ENCODE measurements at regions not wholly inside any gene's neighbourhood (a gene's known extent, or its start where the extent isn't known, plus 50 kb on each side); places are given as distances from the start of the nearest gene placed in this dataset.
A peak's percentile ranks its signal among the peaks of the same experiment; 100 is the strongest.

- Mint-ChIP-seq H3K27ac (no peak overlapping the region), H3K4me1 (ENCODE audit: low read depth) (no peaks in the 10 kb centered on the region), H3K4me3 (no peak overlapping the region), H3K27me3 (ENCODE audit: low read depth) (no peaks in the 10 kb centered on the region), H3K9me3 (peaks cover 14% of the 10 kb centered on the region), H3K36me3 (ENCODE audit: low read depth) (no peaks in the 10 kb centered on the region)
Observed at GRCh38 chrX:148203531-148203930, 222.4 kb downstream of the FMR1NB start.

- H3K9me3 Mint-ChIP-seq, result peaks cover 13% of the 10 kb centered on the region
- H3K27me3 Mint-ChIP-seq (ENCODE audit: low read depth), result no peaks in the 10 kb centered on the region
- H3K27ac Mint-ChIP-seq, result no peak overlapping the region
- H3K4me3 Mint-ChIP-seq, result no peak overlapping the region
- no peaks in the 10 kb centered on the region for H3K4me1 Mint-ChIP-seq (ENCODE audit: low read depth)
- H3K36me3 Mint-ChIP-seq (ENCODE audit: low read depth), result no peaks in the 10 kb centered on the region
Observed at GRCh38 chrX:148204195-148204594, 223.1 kb downstream of the FMR1NB start.

GRCh38 chrX:148214786-148215185 is 233.6 kb downstream of the FMR1NB start:
- Mint-ChIP-seq H3K27ac (no peak overlapping the region), H3K9me3 (no peaks in the 10 kb centered on the region), H3K4me3 (no peak overlapping the region), H3K4me1 (ENCODE audit: low read depth) (no peaks in the 10 kb centered on the region), H3K27me3 (ENCODE audit: low read depth) (no peaks in the 10 kb centered on the region), H3K36me3 (ENCODE audit: low read depth) (no peaks in the 10 kb centered on the region)

- H3K27ac Mint-ChIP-seq, result no peak overlapping the region
- H3K4me1 Mint-ChIP-seq (ENCODE audit: low read depth), result no peaks in the 10 kb centered on the region
- H3K36me3 Mint-ChIP-seq (ENCODE audit: low read depth), result no peaks in the 10 kb centered on the region
- H3K4me3 Mint-ChIP-seq, result no peak overlapping the region
- H3K27me3 Mint-ChIP-seq (ENCODE audit: low read depth), result no peaks in the 10 kb centered on the region
- H3K9me3 Mint-ChIP-seq, result no peaks in the 10 kb centered on the region
Observed at GRCh38 chrX:148215726-148216125, 234.6 kb downstream of the FMR1NB start.

- H3K4me1 Mint-ChIP-seq (ENCODE audit: low read depth), result no peaks in the 10 kb centered on the region
Observed at GRCh38 chrX:148223361-148223760, 242.2 kb downstream of the FMR1NB start.

GRCh38 chrX:148228521-148228920 is 247.4 kb downstream of the FMR1NB start:
- H3K4me3 Mint-ChIP-seq, result no peak overlapping the region
- H3K27me3 Mint-ChIP-seq (ENCODE audit: low read depth), result no peaks in the 10 kb centered on the region
- H3K9me3 Mint-ChIP-seq, result peaks cover 4% of the 10 kb centered on the region
- H3K4me1 Mint-ChIP-seq (ENCODE audit: low read depth), result no peaks in the 10 kb centered on the region
- H3K36me3 Mint-ChIP-seq (ENCODE audit: low read depth), result peaks cover 3% of the 10 kb centered on the region
- no peak overlapping the region for H3K27ac Mint-ChIP-seq

More at GRCh38 chrX:148223361-148223760, 242.2 kb downstream of the FMR1NB start:
- Mint-ChIP-seq H3K36me3 (ENCODE audit: low read depth) (peaks cover 3% of the 10 kb centered on the region), H3K27ac (no peak overlapping the region), H3K27me3 (ENCODE audit: low read depth) (no peaks in the 10 kb centered on the region), H3K4me3 (no peak overlapping the region), H3K9me3 (no peaks in the 10 kb centered on the region)

GRCh38 chrX:148229801-148230303 is 248.7 kb downstream of the FMR1NB start:
- H3K4me3 Mint-ChIP-seq, result no peak overlapping the region
- H3K27me3 Mint-ChIP-seq (ENCODE audit: low read depth), result no peaks in the 10 kb centered on the region
- H3K9me3 Mint-ChIP-seq, result peaks cover 4% of the 10 kb centered on the region
- peaks cover 3% of the 10 kb centered on the region for H3K36me3 Mint-ChIP-seq (ENCODE audit: low read depth)
- no peaks in the 10 kb centered on the region for H3K4me1 Mint-ChIP-seq (ENCODE audit: low read depth)
- no peak overlapping the region for H3K27ac Mint-ChIP-seq

- no peak overlapping the region for H3K4me3 Mint-ChIP-seq
- peaks cover 4% of the 10 kb centered on the region for H3K4me1 Mint-ChIP-seq (ENCODE audit: low read depth)
- no peaks in the 10 kb centered on the region for H3K27me3 Mint-ChIP-seq (ENCODE audit: low read depth)
- H3K36me3 Mint-ChIP-seq (ENCODE audit: low read depth), result peaks cover 8% of the 10 kb centered on the region
- peaks cover 46% of the 10 kb centered on the region for H3K9me3 Mint-ChIP-seq
- no peak overlapping the region for H3K27ac Mint-ChIP-seq
Observed at GRCh38 chrX:148259990-148260389, 240.4 kb upstream of the AFF2 start.

- Mint-ChIP-seq H3K9me3 (peaks cover 27% of the 10 kb centered on the region), H3K27me3 (ENCODE audit: low read depth) (no peaks in the 10 kb centered on the region), H3K4me1 (ENCODE audit: low read depth) (peaks cover 11% of the 10 kb centered on the region), H3K4me3 (no peak overlapping the region), H3K27ac (no peak overlapping the region), H3K36me3 (ENCODE audit: low read depth) (peaks cover 6% of the 10 kb centered on the region)
Observed at GRCh38 chrX:148265829-148266228, 234.6 kb upstream of the AFF2 start.

- H3K27me3 Mint-ChIP-seq (ENCODE audit: low read depth), result no peaks in the 10 kb centered on the region
- H3K9me3 Mint-ChIP-seq, result peaks cover 5% of the 10 kb centered on the region
- no peak overlapping the region for H3K4me3 Mint-ChIP-seq
- peaks cover 14% of the 10 kb centered on the region for H3K4me1 Mint-ChIP-seq (ENCODE audit: low read depth)
- H3K36me3 Mint-ChIP-seq (ENCODE audit: low read depth), result no peaks in the 10 kb centered on the region
- H3K27ac Mint-ChIP-seq, result no peak overlapping the region
Observed at GRCh38 chrX:148268673-148269072, 231.7 kb upstream of the AFF2 start.

- H3K9me3 Mint-ChIP-seq, result peaks cover 2% of the 10 kb centered on the region
- no peaks in the 10 kb centered on the region for H3K27me3 Mint-ChIP-seq (ENCODE audit: low read depth)
- peaks cover 14% of the 10 kb centered on the region for H3K4me1 Mint-ChIP-seq (ENCODE audit: low read depth)
- H3K27ac Mint-ChIP-seq, result no peak overlapping the region
- no peaks in the 10 kb centered on the region for H3K36me3 Mint-ChIP-seq (ENCODE audit: low read depth)
- no peak overlapping the region for H3K4me3 Mint-ChIP-seq
Observed at GRCh38 chrX:148269513-148269912, 230.9 kb upstream of the AFF2 start.

GRCh38 chrX:148270499-148270898 is 229.9 kb upstream of the AFF2 start:
- Mint-ChIP-seq H3K36me3 (ENCODE audit: low read depth) (peaks cover 2% of the 10 kb centered on the region), H3K4me3 (no peak overlapping the region), H3K27me3 (ENCODE audit: low read depth) (no peaks in the 10 kb centered on the region), H3K4me1 (ENCODE audit: low read depth) (peaks cover 14% of the 10 kb centered on the region), H3K9me3 (peaks cover 6% of the 10 kb centered on the region), H3K27ac (no peak overlapping the region)

- H3K4me1 Mint-ChIP-seq (ENCODE audit: low read depth), result peaks cover 14% of the 10 kb centered on the region
- H3K9me3 Mint-ChIP-seq, result peaks cover 6% of the 10 kb centered on the region
- peaks cover 2% of the 10 kb centered on the region for H3K36me3 Mint-ChIP-seq (ENCODE audit: low read depth)
- no peaks in the 10 kb centered on the region for H3K27me3 Mint-ChIP-seq (ENCODE audit: low read depth)
- no peak overlapping the region for H3K4me3 Mint-ChIP-seq
- no peak overlapping the region for H3K27ac Mint-ChIP-seq
Observed at GRCh38 chrX:148271263-148271662, 229.2 kb upstream of the AFF2 start.

GRCh38 chrX:148281920-148282319 is 218.5 kb upstream of the AFF2 start:
- no peak overlapping the region for H3K27ac Mint-ChIP-seq

GRCh38 chrX:148282504-148282903 is 217.9 kb upstream of the AFF2 start:
- H3K4me3 Mint-ChIP-seq, result no peak overlapping the region

More at GRCh38 chrX:148281920-148282319, 218.5 kb upstream of the AFF2 start:
- Mint-ChIP-seq H3K9me3 (peaks cover 7% of the 10 kb centered on the region), H3K4me3 (no peak overlapping the region), H3K4me1 (ENCODE audit: low read depth) (peaks cover 31% of the 10 kb centered on the region), H3K27me3 (ENCODE audit: low read depth) (no peaks in the 10 kb centered on the region), H3K36me3 (ENCODE audit: low read depth) (peaks cover 2% of the 10 kb centered on the region)

GRCh38 chrX:148284056-148284455 is 216.4 kb upstream of the AFF2 start:
- no peak overlapping the region for H3K4me3 Mint-ChIP-seq
- peaks cover 31% of the 10 kb centered on the region for H3K4me1 Mint-ChIP-seq (ENCODE audit: low read depth)
- peaks cover 4% of the 10 kb centered on the region for H3K9me3 Mint-ChIP-seq
- H3K27ac Mint-ChIP-seq, result no peak overlapping the region
- peaks cover 2% of the 10 kb centered on the region for H3K36me3 Mint-ChIP-seq (ENCODE audit: low read depth)
- H3K27me3 Mint-ChIP-seq (ENCODE audit: low read depth), result no peaks in the 10 kb centered on the region

More at GRCh38 chrX:148282504-148282903, 217.9 kb upstream of the AFF2 start:
- H3K9me3 Mint-ChIP-seq, result peaks cover 4% of the 10 kb centered on the region
- H3K36me3 Mint-ChIP-seq (ENCODE audit: low read depth), result peaks cover 2% of the 10 kb centered on the region
- H3K4me1 Mint-ChIP-seq (ENCODE audit: low read depth), result peaks cover 31% of the 10 kb centered on the region
- H3K27ac Mint-ChIP-seq, result peak overlapping the region; percentile 37
- H3K27me3 Mint-ChIP-seq (ENCODE audit: low read depth), result no peaks in the 10 kb centered on the region

Measured in T-helper 1 cell treated with Interleukin-12 subunit alpha and Interleukin-12 subunit beta and Interleukin-4 antibody, amounts not matched to agents 30 μg/mL and 1 μg/mL, for 36 hours (primary cell).